ENCODE measurements at regions not wholly inside any gene's neighbourhood (a gene's known extent, or its start where the extent isn't known, plus 50 kb on each side); places are given as distances from the start of the nearest gene placed in this dataset.

DNA sequence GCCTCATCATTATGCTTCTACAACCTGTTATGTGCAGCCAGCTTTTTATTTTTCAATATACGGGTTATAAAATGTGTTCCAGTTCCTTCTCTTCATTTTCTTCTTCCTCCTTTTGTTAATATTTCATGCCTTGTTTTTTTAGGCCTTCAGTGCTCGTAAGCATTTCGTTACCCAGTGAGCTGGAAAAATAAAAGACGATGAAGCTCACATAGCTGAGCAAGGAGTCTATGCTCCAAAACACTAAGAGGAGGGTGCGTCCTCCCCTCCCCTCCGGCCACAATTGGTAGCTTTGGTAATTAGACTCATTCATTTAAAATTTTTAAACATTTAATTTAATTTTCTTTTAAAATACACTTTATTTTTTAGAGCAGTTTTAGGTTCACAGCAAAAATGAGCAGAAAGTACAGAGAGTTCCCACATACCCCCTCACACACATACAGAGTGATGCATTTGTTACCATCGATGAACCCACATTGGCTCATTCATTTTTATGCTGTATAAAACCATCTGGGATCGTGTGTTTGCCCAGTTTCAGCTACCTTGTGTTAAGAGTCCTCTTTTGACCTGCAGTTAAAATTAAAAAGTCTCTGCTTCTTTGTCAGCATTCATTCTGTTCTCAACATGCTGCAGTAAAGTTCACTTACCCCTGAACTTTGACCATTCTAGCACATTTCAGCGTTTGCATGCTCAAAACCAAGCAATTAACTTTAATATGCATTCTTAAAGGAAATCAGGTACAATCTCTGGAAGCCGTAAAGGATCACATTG lies 223.9 kb downstream of the LACC1 start:
- TF ChIP-seq, protein P1, sequence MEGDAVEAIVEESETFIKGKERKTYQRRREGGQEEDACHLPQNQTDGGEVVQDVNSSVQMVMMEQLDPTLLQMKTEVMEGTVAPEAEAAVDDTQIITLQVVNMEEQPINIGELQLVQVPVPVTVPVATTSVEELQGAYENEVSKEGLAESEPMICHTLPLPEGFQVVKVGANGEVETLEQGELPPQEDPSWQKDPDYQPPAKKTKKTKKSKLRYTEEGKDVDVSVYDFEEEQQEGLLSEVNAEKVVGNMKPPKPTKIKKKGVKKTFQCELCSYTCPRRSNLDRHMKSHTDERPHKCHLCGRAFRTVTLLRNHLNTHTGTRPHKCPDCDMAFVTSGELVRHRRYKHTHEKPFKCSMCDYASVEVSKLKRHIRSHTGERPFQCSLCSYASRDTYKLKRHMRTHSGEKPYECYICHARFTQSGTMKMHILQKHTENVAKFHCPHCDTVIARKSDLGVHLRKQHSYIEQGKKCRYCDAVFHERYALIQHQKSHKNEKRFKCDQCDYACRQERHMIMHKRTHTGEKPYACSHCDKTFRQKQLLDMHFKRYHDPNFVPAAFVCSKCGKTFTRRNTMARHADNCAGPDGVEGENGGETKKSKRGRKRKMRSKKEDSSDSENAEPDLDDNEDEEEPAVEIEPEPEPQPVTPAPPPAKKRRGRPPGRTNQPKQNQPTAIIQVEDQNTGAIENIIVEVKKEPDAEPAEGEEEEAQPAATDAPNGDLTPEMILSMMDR (conservative IDR thresholded peaks at IDR 0.05) = no peak
- peak overlapping the region; percentile 13; the same call in 1 of the 2 replicates for H3K27ac ChIP-seq

DNA sequence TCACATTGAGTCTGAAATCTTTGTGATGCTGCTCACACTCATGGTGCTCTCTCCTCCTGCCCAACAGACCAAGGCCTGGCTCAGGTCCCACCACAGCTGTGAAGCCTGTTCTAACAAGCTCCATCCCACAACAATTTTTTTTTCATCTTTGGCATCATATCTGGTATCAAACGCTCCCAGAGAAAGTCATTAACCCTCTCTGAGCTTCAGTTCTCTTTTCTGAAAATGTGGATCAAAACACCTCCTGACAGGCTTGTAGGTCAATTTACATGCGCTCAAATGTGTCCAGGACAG lies 224.4 kb downstream of the LACC1 start:
- peak overlapping the region; percentile 13 for H3K27ac ChIP-seq
- TF ChIP-seq, protein P1 (conservative IDR thresholded peaks at IDR 0.05) = no peak

DNA sequence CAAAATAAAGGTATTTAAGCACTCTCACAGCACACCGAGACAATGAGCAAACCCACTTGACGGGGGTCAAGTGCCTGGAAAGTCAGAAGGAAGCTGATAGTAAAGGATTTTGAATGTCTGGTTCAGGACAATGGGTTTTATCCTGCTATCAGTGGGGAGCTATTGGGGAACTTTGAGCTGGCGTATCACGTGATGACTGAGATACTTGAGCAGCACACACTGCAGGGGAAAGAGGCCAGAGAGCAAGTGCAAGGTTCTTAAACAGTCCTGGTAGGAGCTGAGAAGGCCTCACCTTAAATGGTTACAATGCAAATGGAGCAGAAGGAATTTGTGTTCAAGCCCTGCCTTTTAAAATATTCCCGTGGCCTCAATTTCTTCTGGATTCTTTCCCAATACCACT lies 225.3 kb downstream of the LACC1 start:
- no peak overlapping the region for H3K27ac ChIP-seq
- TF ChIP-seq, protein P1 (conservative IDR thresholded peaks at IDR 0.05) = no peak

DNA sequence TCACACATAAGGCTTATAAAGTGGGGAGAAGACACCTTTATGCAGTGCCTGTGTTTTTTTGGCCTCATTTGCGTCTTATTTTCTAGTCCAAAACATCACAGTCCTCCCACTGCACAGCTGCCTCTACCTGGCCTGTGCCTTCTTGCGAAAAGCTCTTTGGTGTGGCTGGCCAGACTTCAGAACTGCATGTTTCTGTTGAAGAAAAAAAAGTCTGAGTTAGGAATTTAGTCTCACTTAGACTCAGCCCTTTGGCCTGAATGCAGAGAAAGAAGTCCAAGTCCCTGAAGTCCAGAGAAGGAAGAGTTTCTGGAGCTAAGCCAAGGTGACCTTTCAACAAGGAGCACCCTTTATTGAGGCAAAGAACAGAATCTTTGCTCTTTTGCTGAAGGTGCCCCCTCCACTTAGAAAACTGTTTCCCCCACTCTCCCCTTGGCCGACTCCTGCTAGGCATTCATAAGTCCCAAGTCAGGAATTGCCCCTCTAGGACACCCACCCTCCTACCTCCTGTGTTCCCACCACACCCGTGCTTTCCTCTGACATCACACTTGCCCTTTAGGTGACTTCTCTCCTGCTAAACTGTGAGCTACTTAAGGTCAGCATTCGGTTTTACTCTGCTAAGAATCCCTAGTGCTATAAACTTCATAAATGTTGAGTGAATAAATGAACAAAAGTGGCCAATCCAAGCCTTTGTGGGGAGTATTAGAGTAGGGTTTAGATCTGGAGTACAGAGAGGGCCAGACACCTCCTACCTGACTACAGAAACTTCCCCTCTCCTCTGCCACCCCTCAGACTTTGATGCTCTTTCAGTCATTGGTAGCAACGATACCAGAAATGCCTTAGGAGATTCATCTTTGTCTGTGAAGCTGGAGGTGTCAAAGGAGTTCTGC lies 226.8 kb downstream of the LACC1 start:
- TF ChIP-seq, protein P1 (conservative IDR thresholded peaks at IDR 0.05) = no peak

DNA sequence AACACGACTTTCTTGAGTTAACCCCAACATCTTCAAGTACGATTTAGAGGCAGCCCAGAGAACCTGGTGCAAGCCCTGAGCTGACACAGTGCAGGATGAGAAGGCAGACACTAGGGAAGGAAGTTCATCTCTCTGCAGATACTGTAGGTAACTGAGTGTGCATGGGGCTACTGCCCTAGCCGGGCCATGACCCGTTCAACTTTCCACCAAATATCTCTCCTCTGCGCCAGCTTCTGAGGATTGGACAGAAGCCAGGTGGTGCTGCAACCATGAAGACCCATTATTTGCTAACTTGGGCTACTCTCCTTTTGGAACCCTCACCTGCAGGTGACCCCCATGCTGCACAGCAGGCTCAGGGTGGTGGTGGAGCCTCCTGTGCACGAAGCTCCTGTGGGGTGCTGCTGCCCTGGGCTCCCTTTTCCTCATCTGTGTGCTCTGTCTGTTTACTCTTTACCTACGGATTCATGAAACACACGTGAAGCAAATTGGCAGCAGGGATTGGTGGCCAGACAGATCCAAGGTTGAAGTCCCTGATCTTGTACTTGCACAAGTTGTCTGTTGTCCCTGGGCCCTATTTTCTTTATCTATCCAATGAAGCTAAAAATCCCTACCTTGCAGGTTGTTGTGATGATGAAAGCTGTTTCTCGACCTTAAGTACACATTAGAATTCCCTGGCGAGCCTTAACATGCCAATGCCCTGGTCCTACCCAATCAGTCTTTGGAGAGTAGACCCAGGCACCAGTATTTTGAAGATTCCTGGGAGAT lies 227.8 kb downstream of the LACC1 start:
- no peak overlapping the region for H3K27ac ChIP-seq
- TF ChIP-seq, protein P1 (conservative IDR thresholded peaks at IDR 0.05) = no peak

More for the DNA sequence above, 226.8 kb downstream of the LACC1 start:
- H3K27ac ChIP-seq = no peak overlapping the region

DNA sequence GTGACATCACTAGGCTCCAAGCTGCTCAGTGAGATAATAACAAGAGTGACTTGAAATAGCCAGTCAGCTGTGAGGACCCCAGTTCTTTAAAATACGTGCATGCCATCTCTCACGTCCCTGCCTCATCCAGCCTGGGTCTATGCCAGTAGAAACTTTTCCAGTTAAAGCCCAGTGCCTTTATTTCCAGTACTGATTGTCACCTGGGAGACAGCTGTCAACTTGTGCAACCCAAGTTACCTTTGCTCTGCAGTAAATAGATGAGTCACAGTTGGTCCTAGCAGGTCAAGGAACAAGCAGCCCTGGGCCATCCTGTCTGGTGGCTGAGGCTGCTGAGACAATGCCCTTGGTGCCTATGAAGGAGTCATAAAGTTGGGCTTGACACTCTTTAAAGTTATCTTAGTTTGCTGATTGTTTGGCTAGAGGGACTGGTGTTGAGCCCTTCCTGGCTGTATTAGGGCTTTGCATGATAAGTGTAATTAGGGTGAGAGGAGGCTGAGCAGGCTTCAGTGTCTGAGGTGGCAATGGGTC lies 228.7 kb downstream of the LACC1 start:
- TF ChIP-seq, protein P1 (conservative IDR thresholded peaks at IDR 0.05) = no peak
- no peak overlapping the region for H3K27ac ChIP-seq

Measured in VCaP (cell line).